C4-2B (cell line): ENCODE measurements at regions not wholly inside any gene's neighbourhood (a gene's known extent, or its start where the extent isn't known, plus 50 kb on each side); places are given as distances from the start of the nearest gene placed in this dataset.

Experiments used
- H3K27ac ChIP-seq: fragments of 450-650 bp; 2 replicates; pipeline ENCODE4 v1.5.1; 2017
- ZFX ChIP-seq: fragments of 450-650 bp; IDR thresholded peaks from 2 replicates; pipeline ENCODE4 v1.6.1; 2017
- TF ChIP-seq, protein P1 (sequence below): fragments of 450-650 bp; conservative IDR thresholded peaks from 2 replicates; pipeline ENCODE4 v1.5.1; 2017; ENCODE audit warnings: mild to moderate bottlenecking

DNA sequence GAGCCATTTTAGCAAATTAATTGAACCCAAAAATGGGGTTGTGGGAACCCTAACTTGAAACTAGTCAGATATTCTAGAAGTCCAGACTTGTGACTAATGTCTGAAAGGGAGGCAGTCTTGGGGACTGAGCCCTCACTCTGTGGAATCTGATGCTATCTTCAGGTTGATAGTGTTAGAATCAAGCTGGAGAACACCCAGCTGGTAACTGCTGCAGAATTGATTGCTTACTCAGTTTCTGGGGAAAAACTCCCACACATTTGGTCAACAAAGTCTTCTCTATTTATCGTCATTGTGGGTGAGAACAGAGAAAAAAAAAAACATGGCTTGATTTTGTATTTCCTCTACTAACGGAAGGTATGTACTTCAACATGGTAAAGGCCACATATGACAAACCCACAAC is 1925.8 kb upstream of the CELF4 start:
- TF ChIP-seq, protein P1, sequence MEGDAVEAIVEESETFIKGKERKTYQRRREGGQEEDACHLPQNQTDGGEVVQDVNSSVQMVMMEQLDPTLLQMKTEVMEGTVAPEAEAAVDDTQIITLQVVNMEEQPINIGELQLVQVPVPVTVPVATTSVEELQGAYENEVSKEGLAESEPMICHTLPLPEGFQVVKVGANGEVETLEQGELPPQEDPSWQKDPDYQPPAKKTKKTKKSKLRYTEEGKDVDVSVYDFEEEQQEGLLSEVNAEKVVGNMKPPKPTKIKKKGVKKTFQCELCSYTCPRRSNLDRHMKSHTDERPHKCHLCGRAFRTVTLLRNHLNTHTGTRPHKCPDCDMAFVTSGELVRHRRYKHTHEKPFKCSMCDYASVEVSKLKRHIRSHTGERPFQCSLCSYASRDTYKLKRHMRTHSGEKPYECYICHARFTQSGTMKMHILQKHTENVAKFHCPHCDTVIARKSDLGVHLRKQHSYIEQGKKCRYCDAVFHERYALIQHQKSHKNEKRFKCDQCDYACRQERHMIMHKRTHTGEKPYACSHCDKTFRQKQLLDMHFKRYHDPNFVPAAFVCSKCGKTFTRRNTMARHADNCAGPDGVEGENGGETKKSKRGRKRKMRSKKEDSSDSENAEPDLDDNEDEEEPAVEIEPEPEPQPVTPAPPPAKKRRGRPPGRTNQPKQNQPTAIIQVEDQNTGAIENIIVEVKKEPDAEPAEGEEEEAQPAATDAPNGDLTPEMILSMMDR = no peak
- no peak for TF ChIP-seq ZFX
- H3K27ac ChIP-seq = no peak overlapping the region

DNA sequence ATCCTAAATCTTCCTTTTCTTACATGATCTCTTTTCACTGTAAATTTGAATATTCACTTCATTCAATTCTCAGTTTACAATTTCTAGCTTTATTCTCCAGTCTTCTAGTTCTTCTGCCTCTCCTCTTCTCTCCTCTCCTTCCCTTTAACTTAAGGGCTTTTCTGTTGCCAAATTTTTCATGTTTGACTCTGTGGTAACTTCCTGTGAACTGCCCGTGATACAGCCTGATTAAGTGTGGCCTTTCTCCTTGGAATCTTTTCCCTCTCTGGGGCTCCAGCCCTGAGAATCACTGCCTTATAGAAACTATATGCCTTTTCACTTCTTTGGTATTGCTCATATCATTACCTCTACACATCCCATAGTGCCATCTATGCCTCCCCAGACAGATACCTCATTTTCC is 1923.8 kb upstream of the CELF4 start:
- TF ChIP-seq, protein P1 = no peak
- TF ChIP-seq ZFX = no peak
- no peak overlapping the region for H3K27ac ChIP-seq

DNA sequence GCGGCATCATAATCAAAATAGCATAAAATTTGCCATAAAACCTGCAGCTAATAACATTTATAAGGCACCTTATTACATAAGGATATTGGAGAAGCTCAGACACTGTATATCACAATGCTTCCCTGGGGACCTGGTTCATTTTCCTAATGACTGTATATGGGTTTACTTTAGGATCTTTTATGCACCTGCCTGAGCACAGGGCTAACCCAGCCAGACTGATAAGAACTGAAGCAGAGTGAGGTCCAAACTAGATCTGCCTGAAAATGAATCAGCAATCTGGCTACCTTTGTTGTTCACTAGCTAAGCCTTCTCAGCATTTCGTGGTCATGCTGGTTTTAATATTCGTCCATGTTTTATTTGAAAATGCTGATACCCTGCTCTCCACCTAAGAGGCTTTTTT is 1922.3 kb upstream of the CELF4 start:
- TF ChIP-seq ZFX = no peak
- TF ChIP-seq, protein P1 = no peak
- no peak overlapping the region for H3K27ac ChIP-seq

DNA sequence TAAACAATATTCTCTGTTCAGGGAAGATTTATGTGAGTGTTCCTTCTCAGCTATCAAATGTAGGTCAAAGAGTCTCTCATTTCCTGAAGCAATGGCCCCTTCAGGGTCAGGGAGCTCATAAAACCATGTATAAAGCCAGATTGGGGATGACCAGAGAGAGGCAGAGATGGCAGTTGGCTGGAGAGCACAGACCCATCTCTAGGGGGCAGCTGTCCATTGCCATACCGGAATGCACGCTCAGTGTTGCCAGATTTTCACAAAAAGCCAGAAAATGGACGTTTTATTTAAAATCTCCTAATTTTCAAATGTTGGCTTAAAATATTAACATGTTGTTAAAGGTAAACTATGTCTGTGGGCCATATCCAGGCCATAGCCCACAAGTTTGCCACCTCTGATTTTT is 1920.7 kb upstream of the CELF4 start:
- TF ChIP-seq ZFX = no peak
- TF ChIP-seq, protein P1 = 0 out of 2 replicates have a peak, but pooled peaks have one; percentile 3
- H3K27ac ChIP-seq = no peak overlapping the region

DNA sequence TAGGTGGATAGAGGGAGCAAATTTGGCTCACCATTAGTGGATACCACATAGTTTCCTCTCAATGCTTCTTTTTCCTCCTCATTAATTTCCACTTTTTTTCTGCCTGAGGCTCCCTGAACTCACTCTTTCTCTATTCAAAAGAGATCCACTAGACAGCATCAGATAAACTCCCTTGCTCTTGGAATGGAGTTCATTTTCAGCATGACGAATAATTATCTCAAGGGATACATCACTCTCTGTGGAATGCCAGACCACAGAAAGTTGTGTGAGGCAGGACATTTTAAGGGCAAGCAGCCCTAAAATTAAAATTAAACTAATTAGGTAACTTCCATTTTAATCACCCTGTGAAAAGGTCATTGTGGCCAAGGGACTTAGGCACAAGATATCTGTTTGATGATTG is 1920.1 kb upstream of the CELF4 start:
- H3K27ac ChIP-seq = no peak overlapping the region
- TF ChIP-seq ZFX = no peak
- TF ChIP-seq, protein P1 = no peak

DNA sequence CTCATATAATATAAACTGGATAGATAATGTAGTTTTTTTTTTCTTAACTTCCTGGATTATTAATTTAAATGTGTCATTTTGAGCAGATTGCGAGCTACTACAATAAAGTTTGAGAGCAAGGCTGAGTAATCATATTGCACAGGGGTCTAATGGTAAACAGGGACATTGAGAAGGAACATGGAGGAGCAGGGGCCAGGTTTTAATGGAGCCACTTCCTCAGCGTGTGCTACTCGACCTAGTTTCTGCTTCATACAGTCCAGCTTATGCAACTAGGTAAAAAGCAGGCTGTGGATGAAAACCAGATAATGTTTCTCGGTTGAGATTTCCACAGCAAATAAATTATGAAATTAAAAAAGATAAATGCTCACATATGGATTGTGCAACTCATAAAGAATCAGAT is 1915.7 kb upstream of the CELF4 start:
- TF ChIP-seq, protein P1 = no peak
- no peak for TF ChIP-seq ZFX
- H3K27ac ChIP-seq = no peak overlapping the region

DNA sequence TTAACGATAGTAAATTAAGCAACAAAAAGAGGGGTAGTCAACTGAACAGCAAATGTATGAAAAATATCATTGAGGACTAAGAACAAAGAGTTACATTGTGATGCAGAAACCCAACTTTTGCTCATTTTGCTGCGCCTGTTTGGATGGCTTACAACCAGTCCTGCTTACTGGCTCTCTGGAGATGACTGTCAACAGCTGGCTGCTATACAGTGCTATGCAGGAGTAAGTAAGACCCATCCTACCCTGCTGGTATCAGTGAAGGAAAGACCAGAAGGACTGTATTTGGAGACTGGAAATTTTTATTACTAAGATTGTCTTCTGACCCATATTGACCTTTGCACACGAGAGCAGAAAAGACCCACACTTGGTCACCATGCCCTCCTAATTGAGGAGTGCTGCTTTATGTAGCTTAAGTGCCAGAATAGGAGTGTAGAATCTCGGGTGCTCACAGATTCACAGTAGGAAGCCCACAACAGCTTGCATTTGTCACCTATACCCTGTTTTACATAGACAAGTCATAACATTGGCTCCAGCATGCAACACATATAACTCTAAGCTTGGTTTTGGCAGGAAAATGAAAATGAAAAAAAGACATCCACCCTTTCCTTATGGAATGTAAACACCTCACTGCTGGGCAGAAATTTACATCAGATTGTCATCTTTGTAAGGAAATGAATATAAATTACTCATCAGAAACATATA is 1915.0 kb upstream of the CELF4 start:
- TF ChIP-seq, protein P1 = no peak
- no peak for TF ChIP-seq ZFX
- no peak overlapping the region for H3K27ac ChIP-seq
